ENCODE measurements at regions not wholly inside any gene's neighbourhood (a gene's known extent, or its start where the extent isn't known, plus 50 kb on each side); places are given as distances from the start of the nearest gene placed in this dataset.

GRCh38 chr3:126266291-126266840 lies 86.0 kb upstream of the ALDH1L1 start:
- no peak for DNase-seq

- no peak for DNase-seq
Measured at GRCh38 chr3:126264952-126265351, 84.6 kb upstream of the ALDH1L1 start.

GRCh38 chr3:126264381-126264780 lies 84.0 kb upstream of the ALDH1L1 start:
- DNase-seq = no peak

- no peak for DNase-seq
Measured at GRCh38 chr3:126263971-126264370, 83.6 kb upstream of the ALDH1L1 start.

- DNase-seq = no peak
Measured at GRCh38 chr3:126263539-126263938, 83.2 kb upstream of the ALDH1L1 start.

- no peak for DNase-seq
Measured at GRCh38 chr3:126262227-126262626, 81.8 kb upstream of the ALDH1L1 start.

- no peak for DNase-seq
Measured at GRCh38 chr3:126261037-126261436, 80.7 kb upstream of the ALDH1L1 start.

GRCh38 chr3:126259411-126260391 lies 79.3 kb upstream of the ALDH1L1 start:
- DNase-seq = no peak

- DNase-seq = no peak
Measured at GRCh38 chr3:126258670-126259069, 78.3 kb upstream of the ALDH1L1 start.

GRCh38 chr3:126257984-126258383 lies 77.6 kb upstream of the ALDH1L1 start:
- no peak for DNase-seq

- no peak for DNase-seq
Measured at GRCh38 chr3:126257174-126257573, 76.8 kb upstream of the ALDH1L1 start.

GRCh38 chr3:126256251-126256650 lies 75.9 kb upstream of the ALDH1L1 start:
- DNase-seq = no peak

- DNase-seq = no peak
Measured at GRCh38 chr3:126253072-126253471, 72.7 kb upstream of the ALDH1L1 start.

GRCh38 chr3:126252373-126252772 lies 72.0 kb upstream of the ALDH1L1 start:
- no peak for DNase-seq

- peak; percentile 5 for DNase-seq
Measured at GRCh38 chr3:126245811-126246727, 65.7 kb upstream of the ALDH1L1 start.

Data from NCI-H1436 (cell line).